ENCODE measurements at regions not wholly inside any gene's neighbourhood (a gene's known extent, or its start where the extent isn't known, plus 50 kb on each side); places are given as distances from the start of the nearest gene placed in this dataset.

DNA sequence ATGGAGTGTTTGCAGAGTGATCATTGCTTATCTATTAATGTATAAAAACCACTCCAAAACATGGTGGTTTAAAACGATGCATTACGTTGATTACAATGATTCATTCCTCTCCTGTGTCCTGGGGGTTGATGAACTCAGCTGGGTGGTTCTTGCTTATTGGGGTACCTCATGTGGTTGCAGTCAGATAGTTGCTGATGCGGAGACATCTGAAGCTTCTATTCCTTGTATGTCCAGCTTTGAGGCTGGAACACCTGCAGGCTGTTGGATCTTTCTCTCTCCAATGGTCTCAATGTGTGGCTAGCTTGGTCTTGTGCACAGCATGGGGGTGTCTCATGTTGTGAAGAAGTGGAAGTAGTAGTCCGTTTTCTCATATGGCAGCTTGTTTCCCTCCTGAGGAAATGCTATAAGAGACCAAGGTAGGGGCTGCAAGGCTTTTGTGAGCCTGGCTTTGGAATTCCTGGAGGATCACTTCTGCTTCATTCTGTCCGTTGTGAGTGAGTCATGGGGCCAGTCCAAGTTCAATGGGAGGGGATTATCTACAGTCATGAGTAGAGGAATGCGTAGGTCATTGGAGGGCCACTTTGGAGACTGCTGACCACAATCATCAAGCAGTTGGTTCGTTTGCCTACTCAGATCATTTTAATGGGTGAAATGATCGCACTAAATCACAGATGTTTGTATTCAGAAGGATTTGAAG is 601.0 kb downstream of the SLC4A3 start:
- Histone ChIP-seq H4K20me1 (replicated peaks; ENCODE audit: control insufficient read depth, insufficient read depth, low read length) (no peaks in the 10 kb centered on the region), H3K9me3 (replicated peaks; ENCODE audit: control insufficient read depth, insufficient read depth, low read depth, low read length) (no peaks in the 10 kb centered on the region), H3K27ac (ENCODE audit: extremely low read depth, low read depth, low read length) (no peak overlapping the region), H3K79me2 (ENCODE audit: control insufficient read depth, insufficient read depth, low read length) (no peaks in the 10 kb centered on the region), H3K27me3 (ENCODE audit: control insufficient read depth in 2 of 2, insufficient read depth in 2 of 2, low read length in 2 of 2) (no peaks in the 10 kb centered on the region), H3K9ac (ENCODE audit: insufficient read depth in 1 of 2, low read depth in 2 of 2, low read length in 2 of 2) (no peak overlapping the region), H3K4me2 (ENCODE audit: insufficient read depth, low read length) (no peak overlapping the region), H3K4me3 (no peak overlapping the region), H3K36me3 (ENCODE audit: control insufficient read depth, insufficient read depth, low read length) (no peaks in the 10 kb centered on the region), H3K9me1 (ENCODE audit: control insufficient read depth, insufficient read depth, low read length) (no peaks in the 10 kb centered on the region), H2AFZ (ENCODE audit: low read depth, low read length) (no peak overlapping the region), H3K4me1 (replicated peaks in 1 of 2; ENCODE audit: control insufficient read depth in 2 of 2, insufficient read depth in 2 of 2, low read length in 2 of 2) (no peaks in the 10 kb centered on the region)
- ChIA-PET POLR2A (no interaction called here), CTCF (ENCODE audit: low intra/inter-chr PET ratio) (no interaction called here)
- BruUV-seq (replicated peaks), result no TSS peak
- 0% methylated on average over 8 of the region's 8 CpGs for WGBS (ENCODE audit: insufficient coverage, low coverage, missing lambda C conversion rate)
- DNase-seq (ENCODE audit: extremely low read depth in 1 of 4, low spot score in 3 of 4) (no peak), FAIRE-seq (no peak), ATAC-seq (no peak)
- TF ChIP-seq PTBP1 (IDR thresholded peaks at IDR 0.05; ENCODE audit: low read depth, low read length), result no peak
- TF ChIP-seq SRSF9 (IDR thresholded peaks at IDR 0.05; ENCODE audit: borderline replicate concordance, low read depth, low read length), result no peak
- TF ChIP-seq, protein P1, sequence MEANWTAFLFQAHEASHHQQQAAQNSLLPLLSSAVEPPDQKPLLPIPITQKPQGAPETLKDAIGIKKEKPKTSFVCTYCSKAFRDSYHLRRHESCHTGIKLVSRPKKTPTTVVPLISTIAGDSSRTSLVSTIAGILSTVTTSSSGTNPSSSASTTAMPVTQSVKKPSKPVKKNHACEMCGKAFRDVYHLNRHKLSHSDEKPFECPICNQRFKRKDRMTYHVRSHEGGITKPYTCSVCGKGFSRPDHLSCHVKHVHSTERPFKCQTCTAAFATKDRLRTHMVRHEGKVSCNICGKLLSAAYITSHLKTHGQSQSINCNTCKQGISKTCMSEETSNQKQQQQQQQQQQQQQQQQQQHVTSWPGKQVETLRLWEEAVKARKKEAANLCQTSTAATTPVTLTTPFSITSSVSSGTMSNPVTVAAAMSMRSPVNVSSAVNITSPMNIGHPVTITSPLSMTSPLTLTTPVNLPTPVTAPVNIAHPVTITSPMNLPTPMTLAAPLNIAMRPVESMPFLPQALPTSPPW (CRISPR knock-in tag; IDR thresholded peaks at IDR 0.05), result no peak
- TF ChIP-seq, protein P2, sequence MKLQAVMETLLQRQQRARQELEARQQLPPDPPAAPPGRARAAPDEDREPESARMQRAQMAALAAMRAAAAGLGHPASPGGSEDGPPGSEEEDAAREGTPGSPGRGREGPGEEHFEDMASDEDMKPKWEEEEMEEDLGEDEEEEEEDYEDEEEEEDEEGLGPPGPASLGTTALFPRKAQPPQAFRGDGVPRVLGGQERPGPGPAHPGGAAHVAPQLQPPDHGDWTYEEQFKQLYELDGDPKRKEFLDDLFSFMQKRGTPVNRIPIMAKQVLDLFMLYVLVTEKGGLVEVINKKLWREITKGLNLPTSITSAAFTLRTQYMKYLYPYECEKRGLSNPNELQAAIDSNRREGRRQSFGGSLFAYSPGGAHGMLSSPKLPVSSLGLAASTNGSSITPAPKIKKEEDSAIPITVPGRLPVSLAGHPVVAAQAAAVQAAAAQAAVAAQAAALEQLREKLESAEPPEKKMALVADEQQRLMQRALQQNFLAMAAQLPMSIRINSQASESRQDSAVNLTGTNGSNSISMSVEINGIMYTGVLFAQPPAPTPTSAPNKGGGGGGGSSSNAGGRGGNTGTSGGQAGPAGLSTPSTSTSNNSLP (IDR thresholded peaks at IDR 0.05; ENCODE audit: borderline replicate concordance, low read depth, low read length), result no peak
- TF ChIP-seq ZNF232 (CRISPR knock-in tag; IDR thresholded peaks at IDR 0.05), result no peak
- TF ChIP-seq STAT5B (CRISPR knock-in tag; IDR thresholded peaks at IDR 0.05), result no peak
- in situ Hi-C loops (cut with MboI) (no loop called here), intact Hi-C loops (cut with micrococcal nuclease) (no loop called here)

Measured in K562 (cell line).